DND-41 (cell line): ENCODE measurements at regions not wholly inside any gene's neighbourhood (a gene's known extent, or its start where the extent isn't known, plus 50 kb on each side); places are given as distances from the start of the nearest gene placed in this dataset.

Source experiments
- CTCF ChIP-seq: IDR thresholded peaks from 2 replicates; pipeline ENCODE4 v1.5.1; 2012; ENCODE audit warnings: borderline replicate concordance, low read length, moderate library complexity, mild to moderate bottlenecking; ENCODE audit not compliant: poor library complexity, severe bottlenecking; ENCODE audit errors: extremely low read depth
- EZH2 ChIP-seq: IDR thresholded peaks from 3 replicates; pipeline ENCODE4 v1.6.1; 2012; ENCODE audit warnings: borderline replicate concordance, low read depth, mild to moderate bottlenecking, moderate library complexity, low read length, inconsistent platforms; ENCODE audit not compliant: severe bottlenecking

GRCh38 chr6:6889601-6890000 is 218.2 kb upstream of the RREB1 start:
- TF ChIP-seq CTCF = no peak
- no peak for TF ChIP-seq EZH2
